Osteocyte (in vitro differentiated cells): ENCODE measurements at regions not wholly inside any gene's neighbourhood (a gene's known extent, or its start where the extent isn't known, plus 50 kb on each side); places are given as distances from the start of the nearest gene placed in this dataset.

Source experiments
- DNase-seq: peaks from one replicate; pipeline ENCODE4 v3.0.0; 2021; ENCODE audit warnings: mixed read lengths; ENCODE audit not compliant: unreplicated experiment; ENCODE audit errors: extremely low spot score
- H3K27ac Mint-ChIP-seq: one replicate; pipeline ENCODE4 v1.8.0; 2021; ENCODE audit warnings: mild to moderate bottlenecking, mixed read lengths; ENCODE audit not compliant: unreplicated experiment
- H3K27me3 Mint-ChIP-seq: one replicate; pipeline ENCODE4 v1.8.0; 2021; ENCODE audit warnings: mixed read lengths; ENCODE audit not compliant: unreplicated experiment
- H3K36me3 Mint-ChIP-seq: one replicate; pipeline ENCODE4 v1.8.0; 2021; ENCODE audit warnings: mixed read lengths; ENCODE audit not compliant: unreplicated experiment
- H3K4me1 Mint-ChIP-seq: one replicate; pipeline ENCODE4 v1.8.0; 2021; ENCODE audit warnings: mixed read lengths; ENCODE audit not compliant: unreplicated experiment
- H3K4me3 Mint-ChIP-seq: one replicate; pipeline ENCODE4 v1.8.0; 2021; ENCODE audit warnings: mild to moderate bottlenecking, moderate library complexity, mixed read lengths; ENCODE audit not compliant: unreplicated experiment
- H3K9me3 Mint-ChIP-seq: one replicate; pipeline ENCODE4 v1.8.0; 2021; ENCODE audit warnings: mixed read lengths; ENCODE audit not compliant: unreplicated experiment
- TF ChIP-seq, protein P1 (sequence below): fragments of 200-600 bp; sonication (generic); IDR thresholded peaks from 2 replicates; pipeline ENCODE4 v1.5.0; 2021; ENCODE audit warnings: antibody characterized with exemption, mild to moderate bottlenecking, moderate library complexity

DNA sequence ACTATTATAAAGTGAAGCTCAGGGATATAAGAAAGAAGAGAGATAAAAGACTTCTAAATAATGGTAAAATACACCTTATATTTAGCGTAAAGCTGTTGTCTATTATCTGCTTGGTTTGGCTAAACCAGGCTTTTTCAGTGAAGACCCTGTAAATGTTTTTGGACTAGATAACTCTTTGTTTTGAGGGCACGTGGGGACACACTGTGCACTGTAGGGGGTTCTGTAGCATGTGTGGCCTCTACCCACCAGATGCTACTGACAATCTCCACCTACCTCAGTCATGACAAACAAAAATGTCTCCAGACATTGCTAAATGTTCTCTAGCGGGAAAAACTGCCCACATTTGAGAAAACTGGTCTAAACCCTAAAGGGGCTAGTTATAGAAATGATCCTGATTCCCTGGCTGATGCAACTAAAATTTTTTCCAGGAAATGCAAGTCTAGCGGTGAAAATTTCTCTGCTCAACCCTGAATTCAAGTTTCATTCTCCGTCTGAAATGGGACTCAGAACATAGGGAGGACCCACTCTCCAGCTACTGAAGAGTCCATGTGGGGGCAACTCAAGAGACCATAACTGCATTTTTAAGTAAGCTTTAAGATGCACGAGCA, 355.2 kb upstream of the RASGEF1B start:
- DNase-seq = no peak
- H3K4me1 Mint-ChIP-seq = no peaks in the 10 kb centered on the region
- H3K36me3 Mint-ChIP-seq = no peaks in the 10 kb centered on the region
- no peaks in the 10 kb centered on the region for H3K9me3 Mint-ChIP-seq
- H3K4me3 Mint-ChIP-seq = no peak overlapping the region
- H3K27me3 Mint-ChIP-seq = no peaks in the 10 kb centered on the region
- H3K27ac Mint-ChIP-seq = no peak overlapping the region
- TF ChIP-seq, protein P1, sequence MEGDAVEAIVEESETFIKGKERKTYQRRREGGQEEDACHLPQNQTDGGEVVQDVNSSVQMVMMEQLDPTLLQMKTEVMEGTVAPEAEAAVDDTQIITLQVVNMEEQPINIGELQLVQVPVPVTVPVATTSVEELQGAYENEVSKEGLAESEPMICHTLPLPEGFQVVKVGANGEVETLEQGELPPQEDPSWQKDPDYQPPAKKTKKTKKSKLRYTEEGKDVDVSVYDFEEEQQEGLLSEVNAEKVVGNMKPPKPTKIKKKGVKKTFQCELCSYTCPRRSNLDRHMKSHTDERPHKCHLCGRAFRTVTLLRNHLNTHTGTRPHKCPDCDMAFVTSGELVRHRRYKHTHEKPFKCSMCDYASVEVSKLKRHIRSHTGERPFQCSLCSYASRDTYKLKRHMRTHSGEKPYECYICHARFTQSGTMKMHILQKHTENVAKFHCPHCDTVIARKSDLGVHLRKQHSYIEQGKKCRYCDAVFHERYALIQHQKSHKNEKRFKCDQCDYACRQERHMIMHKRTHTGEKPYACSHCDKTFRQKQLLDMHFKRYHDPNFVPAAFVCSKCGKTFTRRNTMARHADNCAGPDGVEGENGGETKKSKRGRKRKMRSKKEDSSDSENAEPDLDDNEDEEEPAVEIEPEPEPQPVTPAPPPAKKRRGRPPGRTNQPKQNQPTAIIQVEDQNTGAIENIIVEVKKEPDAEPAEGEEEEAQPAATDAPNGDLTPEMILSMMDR = no peak

DNA sequence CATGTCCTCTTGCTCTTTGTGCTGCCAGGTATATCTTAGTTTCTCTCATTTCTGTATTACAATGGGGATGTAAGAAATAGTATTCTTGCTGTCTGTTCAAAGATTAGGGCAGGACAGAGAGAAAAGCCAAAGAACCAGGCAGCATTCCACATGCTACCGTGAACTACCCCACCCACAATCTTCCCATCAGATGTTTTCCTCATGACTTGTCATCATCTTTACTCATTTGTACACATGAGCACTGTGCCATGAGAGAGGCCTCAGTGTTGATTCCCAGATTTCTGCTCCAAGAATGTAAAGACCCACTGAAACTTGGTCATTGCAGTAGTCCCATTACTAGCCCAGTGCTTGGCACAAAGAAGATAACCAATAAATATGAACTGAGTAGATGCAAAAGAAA, 354.6 kb upstream of the RASGEF1B start:
- TF ChIP-seq, protein P1 = no peak
- Mint-ChIP-seq H3K27me3 (no peaks in the 10 kb centered on the region), H3K4me1 (no peaks in the 10 kb centered on the region), H3K9me3 (no peaks in the 10 kb centered on the region), H3K36me3 (no peaks in the 10 kb centered on the region), H3K27ac (no peak overlapping the region), H3K4me3 (no peak overlapping the region)
- no peak for DNase-seq

DNA sequence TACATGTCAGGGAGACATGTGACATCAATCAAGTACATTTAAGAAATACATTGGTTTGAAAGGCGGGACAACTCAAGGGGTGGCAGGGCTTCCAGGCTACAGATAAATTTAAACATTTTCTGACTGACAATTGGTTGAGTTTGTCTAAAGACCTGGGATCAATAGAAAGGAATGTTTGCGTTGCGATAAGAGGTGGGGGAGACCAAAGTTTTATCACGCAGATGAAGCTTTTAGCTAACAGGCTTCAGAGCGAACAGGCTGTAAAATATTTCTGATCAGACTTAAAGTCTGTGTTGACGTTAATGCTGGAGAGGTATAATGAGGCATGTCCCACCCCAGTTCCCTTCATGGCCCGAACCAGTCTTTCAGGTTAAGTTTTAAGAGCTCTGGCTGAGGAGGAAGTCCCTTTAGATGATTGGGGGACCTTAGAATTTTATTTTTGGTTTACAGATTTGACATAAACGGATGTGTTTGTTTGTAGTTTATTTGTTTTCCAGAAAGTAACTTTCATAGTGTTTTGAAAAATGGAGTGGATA, 346.7 kb upstream of the RASGEF1B start:
- TF ChIP-seq, protein P1 = no peak
- Mint-ChIP-seq H3K9me3 (no peaks in the 10 kb centered on the region), H3K27me3 (peaks cover 4% of the 10 kb centered on the region), H3K4me3 (no peak overlapping the region), H3K4me1 (no peaks in the 10 kb centered on the region), H3K36me3 (no peaks in the 10 kb centered on the region), H3K27ac (no peak overlapping the region)
- DNase-seq = no peak

DNA sequence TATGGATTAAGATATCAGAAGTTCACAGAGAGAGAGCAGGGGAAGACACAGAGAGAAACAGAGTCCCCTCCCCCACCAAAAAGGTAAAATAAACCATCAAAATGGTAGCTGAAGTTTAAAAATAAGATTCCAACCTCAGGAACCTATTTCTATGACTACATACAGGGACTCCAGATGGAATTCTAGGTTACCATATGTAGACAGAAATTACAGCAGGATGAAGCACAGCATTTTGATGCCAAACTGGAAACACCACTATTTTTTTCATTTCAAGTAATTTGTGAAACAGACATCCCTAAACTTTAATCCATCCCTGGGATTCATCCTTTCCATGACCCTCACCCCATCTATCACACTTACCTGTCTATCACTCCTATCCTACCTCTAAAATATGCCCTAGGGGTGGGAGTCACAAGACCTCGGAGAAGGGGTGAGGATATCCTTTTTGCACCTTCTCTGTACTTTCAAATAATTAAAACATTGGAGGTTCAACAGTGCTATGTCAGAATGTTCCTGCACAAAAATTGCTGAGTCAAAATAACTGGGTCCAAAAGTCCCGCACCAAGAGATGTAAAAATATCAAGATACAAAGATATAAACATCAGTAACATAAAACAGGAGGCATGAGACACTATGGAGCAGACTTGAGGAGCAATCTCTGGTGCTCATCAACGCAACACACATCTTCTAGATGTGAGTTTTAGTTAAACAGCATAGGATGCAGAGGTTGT, 344.5 kb upstream of the RASGEF1B start:
- Mint-ChIP-seq H3K9me3 (no peaks in the 10 kb centered on the region), H3K4me1 (no peaks in the 10 kb centered on the region), H3K36me3 (no peaks in the 10 kb centered on the region), H3K27ac (no peak overlapping the region), H3K4me3 (no peak overlapping the region), H3K27me3 (peaks cover 7% of the 10 kb centered on the region)
- TF ChIP-seq, protein P1 = no peak
- no peak for DNase-seq

DNA sequence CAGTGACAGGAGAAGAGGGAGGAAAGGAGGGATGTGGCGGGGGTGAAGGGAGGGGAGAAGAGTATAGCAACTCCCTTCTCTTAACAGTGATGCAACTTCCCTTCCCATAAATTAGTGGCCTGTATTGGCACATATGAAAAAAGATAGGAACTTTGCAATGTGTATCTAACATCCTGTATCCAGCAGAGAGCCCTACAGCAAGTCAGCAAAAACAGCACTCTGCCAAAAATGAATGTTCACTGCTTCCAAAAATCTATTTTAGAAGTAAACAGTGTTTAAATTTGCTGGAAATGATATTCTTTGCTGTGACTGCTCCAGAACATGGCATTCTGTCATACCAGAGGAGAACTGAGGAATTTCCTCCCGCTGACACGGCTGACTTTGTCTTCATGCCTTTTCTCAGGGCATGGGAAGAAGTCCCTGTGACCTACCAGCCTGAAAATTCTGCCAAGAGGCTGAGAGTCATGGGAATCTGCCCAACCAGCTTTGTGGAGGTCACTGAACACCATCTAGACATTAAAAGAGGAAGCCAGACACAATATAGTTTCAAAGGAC, 343.4 kb upstream of the RASGEF1B start:
- Mint-ChIP-seq H3K4me3 (no peak overlapping the region), H3K36me3 (no peaks in the 10 kb centered on the region), H3K27ac (peak overlapping the region; percentile 36), H3K9me3 (no peaks in the 10 kb centered on the region), H3K27me3 (peaks cover 3% of the 10 kb centered on the region), H3K4me1 (no peaks in the 10 kb centered on the region)
- TF ChIP-seq, protein P1 = no peak
- DNase-seq = no peak
